ENCODE measurements at regions not wholly inside any gene's neighbourhood (a gene's known extent, or its start where the extent isn't known, plus 50 kb on each side); places are given as distances from the start of the nearest gene placed in this dataset.
A peak's percentile ranks its signal among the peaks of the same experiment; 100 is the strongest.

DNA sequence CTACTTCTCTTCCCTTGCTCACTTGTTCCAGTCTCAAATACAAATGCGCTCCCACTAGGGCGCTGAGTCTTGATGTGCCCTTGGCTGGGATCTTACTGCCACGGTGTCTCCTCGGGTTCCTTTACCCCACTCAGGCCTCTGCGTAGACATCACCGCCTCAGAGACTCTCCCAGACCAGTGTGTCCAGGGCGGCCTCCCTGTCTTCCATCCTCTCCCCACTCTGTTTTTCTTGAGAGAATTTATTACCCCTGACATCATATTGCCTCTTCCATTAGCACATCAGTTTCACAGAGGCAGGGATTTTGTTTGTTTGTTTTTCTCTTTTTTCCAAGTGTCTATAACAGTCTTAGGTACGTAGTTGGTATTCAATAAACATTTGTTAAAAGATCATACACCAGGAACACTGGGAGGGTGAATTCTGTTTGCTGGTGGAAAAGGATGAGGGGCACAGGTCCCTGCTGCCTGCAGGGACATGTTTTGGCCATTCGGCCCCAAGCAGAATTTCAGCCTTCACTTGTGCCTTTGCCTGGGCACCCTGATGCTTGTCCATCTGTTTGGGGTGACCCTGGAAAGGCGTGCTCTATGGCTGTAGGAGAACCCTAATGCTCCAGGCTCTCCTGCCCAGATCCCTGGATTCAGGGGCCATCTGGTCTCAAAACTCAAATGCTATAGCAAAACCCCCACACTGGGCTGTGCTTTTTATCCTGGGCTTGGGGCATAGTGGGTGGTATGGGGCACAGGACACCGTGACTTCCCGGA, 55.0 kb downstream of the RPL37A start:
- no peak for DNase-seq

DNA sequence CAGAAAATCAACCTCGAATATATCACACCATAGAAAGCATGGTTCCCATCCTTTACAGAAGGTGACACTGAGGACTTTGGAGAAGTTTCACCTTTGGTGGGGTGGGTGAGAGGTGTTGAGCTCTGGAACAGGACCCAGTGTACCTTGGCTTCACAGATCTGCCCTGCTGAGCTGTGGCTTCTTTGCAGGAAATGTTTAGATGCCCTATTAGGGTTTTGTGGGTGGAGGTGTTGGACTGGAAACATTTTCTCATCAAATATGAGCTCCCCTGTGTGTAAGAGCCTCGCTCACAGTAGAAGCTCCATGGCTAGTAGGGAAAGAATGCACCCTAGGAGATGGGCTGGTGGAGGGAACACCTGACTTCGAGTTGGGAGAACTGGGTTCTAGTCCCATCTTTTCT, 55.6 kb downstream of the RPL37A start:
- DNase-seq = no peak

DNA sequence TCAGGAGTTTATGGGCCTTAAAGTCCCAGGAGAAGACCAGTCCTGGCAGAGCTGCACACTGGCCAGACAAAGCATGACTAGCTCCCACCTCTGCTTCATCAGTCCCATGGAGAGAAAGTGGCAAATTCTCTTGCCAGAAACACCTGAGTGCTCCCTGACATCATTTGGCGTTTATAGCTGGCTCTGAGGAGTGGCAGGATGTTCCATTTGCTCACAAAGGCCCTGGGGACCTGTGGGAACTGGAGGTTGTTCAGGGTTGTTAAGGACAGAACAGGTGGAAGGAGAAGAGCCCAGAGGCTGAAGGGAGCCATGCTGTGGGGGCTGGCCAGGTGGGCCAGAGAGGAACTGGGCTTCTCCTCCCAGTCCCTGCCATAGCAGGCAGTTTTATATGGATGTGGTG, 56.1 kb downstream of the RPL37A start:
- peak; percentile 16 for DNase-seq

DNA sequence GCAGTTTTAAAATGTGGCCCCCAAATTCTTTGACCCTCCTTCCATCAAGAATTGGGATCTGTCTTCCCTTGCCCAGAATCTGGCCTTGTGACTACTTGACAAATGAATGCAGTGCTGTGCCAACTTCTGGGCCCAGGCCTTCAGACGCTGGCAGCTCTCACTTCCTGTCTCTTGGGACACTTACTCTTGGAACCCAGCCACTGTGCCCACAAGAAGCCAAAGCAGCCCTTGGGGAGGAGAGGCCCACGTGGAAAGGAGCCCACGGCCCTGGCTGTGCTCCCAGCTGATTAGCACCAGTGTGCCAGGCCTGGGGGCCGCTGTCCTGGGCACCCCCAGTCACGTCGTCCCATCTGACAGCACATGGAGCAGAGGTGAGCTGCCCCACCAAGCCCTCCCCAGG, 56.6 kb downstream of the RPL37A start:
- DNase-seq = peak; percentile 52

DNA sequence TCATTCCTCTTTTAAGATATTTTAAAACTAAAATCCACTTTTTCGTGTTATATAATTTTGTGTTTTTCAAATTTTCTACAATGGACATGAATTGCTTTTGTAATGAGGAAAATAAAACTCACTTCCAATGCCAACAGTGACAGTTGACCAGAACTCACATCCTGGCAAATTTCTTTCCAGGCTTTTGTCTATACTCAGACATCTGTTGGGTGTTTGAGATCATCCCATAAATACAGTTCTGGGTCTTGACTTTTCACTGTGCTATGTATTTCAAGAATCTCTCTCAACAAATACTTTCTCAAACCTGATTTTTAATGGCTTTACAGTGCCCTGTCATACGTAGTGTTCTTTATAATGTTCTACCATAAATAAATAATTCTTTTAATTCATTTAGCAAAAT, 57.6 kb downstream of the RPL37A start:
- no peak for DNase-seq

DNA sequence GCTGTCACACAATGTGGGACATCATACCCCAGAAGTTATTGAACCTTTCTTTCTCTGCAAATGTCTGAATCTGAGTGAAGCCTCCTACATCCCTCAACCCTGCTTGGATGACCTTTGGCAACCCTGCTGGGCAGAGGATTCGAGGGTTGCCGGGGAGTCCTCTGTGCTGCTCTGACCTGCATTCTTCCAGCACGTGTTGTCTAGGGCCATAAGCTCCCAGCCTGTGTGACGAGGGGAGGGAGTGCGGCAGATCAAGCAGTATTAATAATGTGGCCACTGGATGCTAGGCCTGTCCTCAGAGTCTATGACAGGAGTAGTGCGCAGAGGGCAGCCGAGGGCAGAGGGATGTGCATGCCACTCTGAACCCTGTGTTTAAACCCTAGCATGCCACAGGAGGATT, 58.8 kb downstream of the RPL37A start:
- DNase-seq = no peak

DNA sequence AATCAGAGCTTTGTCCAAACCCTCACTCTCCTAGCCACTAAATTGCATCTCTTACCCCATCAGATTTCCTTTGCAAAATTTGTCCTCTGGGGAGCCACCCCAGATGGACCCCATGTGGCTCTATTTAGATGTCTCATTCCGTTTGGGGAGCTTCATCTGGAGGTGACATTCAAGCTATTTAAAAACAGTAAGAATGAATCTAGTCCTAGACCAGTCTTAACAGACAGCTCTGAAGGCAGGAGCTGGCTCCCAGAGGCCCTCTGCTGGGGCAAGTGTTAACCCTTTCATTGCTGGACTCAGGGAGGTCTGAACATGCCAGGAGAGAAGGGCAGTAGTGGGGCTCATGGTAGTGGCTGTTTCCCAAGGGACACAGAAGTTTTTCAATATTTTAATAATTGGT, 59.2 kb downstream of the RPL37A start:
- no peak for DNase-seq

DNA sequence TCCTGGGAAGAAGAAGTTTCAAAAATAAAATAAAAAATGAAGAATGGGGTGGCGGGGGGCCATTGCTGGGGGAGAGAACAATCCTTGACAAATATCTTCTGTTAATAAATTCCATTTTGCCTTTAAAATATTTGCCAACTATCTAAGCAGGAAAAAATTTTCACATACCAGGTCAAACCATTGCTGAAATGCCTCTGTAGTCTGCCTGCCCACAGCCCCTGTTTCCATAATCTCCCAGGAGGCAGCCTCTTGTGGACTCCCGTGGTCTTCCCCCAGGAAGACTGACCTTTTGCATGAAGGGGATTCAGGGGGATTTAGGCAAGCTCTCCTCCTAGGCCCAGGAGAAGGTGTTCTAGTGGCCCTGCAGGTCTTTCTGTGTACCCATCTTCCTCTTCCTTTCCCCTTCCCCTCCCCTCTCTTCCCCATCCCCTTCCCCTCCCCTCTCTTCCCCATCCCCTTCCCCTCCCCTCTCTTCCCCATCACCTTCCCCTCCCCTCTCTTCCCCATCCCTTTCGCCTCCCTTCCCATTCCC, 61.0 kb downstream of the RPL37A start:
- no peak for DNase-seq

DNA sequence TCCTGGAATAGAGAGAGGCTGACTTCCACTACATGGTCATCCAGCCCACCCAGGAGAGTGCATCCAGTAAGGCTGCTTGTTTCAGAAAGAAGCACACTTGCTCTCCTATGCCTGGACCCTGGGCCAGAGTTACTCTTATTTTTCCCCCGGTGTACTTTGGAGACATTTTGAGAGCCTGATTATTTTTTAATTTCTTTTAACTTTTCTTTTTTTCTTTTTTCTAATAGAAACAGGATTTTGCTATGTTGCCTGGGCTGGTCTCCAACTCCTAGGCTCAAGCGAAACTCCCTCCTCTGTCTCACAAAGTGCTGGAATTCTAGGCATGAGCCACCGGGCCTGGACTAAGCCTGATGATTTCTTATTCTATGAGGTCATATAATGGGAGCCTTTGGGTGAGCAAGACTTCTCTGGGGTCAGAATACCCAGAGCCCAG, 62.2 kb downstream of the RPL37A start:
- no peak for DNase-seq

DNA sequence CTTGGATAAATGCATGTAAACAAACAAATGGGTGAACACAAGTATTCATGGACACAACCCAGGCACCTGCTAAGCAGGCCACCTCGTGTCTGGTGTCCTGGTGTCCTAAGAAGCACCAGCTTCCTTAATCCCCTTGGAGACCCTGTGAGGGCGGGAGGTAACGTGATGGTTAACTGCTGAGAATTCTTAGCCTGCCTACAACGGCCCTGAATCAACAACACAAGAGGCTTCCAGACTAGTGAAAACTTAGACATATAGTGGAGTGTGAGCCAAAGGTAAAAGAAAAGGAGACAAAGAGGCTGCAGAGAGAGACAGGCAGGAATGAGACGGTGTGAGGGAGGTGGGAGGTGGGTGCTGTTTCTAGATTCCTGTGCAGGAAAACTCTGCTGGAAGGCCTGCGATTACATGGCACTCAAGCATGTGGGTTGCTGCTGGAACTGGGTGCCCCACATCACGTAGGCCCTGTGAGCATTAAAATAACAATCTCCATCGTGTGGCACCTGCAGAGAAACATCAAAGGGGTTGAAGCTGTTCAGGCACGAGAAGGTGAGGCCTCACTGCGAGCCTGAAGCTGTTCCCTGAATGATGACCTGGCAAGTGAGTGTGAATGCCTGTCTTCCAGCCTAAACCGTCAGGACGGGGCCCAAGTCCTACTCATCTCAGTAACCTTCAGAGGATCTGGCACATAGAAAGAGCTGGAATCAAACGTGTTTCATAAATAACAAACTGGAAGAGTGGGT, 64.2 kb downstream of the RPL37A start:
- no peak for DNase-seq

DNA sequence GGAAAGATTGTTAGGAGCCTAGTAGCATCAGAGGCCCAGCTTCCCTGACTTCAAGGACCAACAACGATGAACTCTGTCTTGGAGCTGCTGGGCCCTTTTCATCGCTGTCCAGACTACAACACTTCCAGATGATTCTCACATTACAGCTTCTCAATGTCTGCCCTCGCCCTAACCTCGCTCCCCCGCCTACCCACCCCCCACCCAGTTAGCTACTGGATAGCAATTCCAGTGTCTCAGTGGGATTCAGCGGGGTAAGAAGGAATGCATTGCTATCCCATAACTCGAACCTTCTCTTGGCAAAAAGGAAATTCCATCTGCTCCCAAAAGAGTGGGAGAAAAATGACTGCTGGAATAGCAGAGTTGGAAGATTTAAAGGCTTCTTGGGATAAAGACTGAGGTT, 65.0 kb downstream of the RPL37A start:
- DNase-seq = no peak

DNA sequence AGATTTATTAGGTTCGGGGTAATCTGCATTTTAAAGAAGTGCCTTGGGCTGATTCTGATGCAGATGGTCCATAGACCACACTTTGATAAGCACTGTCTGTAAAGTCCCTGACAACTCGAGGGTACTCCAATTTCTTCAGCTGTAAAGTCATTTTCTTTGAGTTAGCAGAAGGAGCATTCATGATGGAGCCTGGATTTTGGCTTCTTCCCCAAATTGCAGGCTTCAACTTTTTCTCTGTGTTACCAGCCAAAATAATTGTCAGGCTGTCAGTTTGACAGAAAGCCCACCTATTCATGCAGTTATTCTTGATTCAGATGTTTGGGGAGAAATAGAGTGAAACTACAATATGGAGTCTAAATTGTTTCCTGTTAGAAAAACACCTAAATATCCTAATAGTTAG, 66.0 kb downstream of the RPL37A start:
- DNase-seq = no peak

DNA sequence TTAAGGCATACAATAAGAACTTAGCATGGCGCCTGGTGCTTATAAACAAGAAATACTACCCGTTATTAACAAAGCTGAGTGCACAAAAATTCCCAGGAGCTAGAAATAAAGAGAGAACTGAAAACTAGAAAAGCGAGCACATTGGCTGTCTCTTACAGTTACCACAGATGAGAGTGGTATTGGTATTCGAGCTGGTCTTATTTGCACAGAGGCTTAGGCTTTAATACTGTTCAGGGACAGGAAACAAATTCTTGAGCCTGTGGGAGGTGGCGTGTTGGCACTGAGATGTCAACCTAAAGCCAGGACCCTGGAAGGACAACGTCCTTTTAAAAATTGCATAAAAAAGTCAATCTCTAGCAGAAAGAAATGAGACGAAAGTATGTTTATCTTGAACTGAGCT, 67.3 kb upstream of the IGFBP2 start:
- DNase-seq = no peak

DNA sequence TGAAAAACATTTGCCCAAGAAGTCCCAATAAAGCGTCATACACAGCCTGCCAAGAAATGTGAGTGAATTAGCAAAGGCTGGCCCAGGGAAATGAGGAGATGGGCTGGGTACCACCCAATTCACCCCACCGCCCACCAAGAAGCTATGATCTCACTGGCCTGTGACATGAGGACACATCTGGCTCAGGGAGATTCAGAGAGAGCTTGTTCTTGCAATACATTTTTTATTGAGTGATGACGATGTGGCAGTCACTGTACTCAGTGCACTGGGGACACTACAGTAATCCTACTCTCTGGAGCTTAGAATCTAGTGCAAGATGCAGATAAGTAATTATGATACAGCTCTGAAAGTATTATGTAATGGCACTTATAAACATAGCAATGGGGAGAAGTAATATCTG, 64.6 kb upstream of the IGFBP2 start:
- DNase-seq = no peak

DNA sequence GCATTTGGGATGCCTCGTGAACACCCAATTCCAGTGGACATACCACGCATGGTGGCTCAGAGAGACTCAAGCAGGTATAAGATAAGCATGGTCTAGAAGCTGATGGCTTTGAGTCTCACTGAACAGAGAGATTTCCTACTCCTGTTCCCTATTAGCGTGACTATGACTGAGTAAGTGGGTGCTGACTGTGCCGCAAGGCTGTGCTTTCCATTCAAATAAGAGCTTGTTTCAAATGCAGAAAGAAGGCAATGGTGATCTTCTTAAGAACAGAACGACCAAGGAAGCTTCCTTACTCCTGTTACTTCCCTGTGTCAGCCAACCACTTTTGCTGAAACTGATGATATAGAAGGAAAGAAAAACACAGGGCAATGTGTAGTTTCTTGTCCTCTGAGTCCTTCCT, 63.5 kb upstream of the IGFBP2 start:
- DNase-seq = no peak

DNA sequence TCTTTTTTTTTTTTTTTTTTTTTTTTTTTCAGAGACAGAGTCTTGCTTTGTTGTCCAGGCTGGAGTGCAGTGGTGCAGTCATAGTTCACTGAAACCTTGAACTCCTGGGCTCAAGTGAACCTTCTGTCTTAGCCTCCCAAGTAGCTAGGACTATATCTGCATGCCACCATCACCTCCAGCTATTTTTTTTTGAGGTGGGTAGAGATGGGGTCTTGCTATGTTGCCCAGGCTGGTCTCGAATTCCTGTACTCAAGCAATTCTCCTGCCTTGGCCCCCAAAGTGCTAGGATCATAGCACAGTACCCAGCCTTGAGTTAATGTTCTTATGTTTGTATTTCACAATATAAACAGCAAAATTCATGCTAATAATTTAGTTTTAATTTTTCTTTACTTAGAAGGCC, 62.9 kb upstream of the IGFBP2 start:
- no peak for DNase-seq

DNA sequence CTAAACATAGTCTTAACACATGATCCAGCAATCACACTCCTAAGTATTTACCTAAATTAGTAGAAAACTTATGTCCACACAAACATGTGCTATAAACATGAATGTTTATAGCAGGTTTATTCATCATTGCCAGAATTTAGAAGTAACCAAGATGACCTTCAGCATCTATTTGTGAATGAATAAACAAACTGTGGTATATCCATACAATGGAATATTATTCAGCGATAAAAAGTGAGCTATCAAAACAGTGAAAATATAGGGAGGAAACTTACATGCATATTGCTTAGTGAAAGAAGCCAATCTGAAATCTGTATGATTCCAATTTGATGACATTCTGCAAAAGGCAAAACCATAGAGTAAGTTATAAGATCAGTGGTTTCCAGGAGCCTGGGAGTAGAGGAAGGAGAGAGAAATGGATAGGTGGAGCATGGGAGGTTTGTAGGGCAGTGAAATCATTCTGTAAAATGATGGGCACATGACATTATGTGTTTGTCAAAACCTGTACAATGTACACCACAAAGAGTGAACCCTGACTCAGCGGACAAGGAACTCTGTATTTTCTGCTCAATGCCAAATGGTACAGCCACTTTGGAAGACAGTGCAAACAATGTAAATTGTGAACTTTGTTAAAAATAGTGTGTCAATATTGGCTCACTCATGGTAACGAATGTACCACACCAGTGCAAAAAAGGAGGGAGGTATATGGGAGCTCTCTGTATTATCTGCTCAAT, 61.9 kb upstream of the IGFBP2 start:
- DNase-seq = no peak

DNA sequence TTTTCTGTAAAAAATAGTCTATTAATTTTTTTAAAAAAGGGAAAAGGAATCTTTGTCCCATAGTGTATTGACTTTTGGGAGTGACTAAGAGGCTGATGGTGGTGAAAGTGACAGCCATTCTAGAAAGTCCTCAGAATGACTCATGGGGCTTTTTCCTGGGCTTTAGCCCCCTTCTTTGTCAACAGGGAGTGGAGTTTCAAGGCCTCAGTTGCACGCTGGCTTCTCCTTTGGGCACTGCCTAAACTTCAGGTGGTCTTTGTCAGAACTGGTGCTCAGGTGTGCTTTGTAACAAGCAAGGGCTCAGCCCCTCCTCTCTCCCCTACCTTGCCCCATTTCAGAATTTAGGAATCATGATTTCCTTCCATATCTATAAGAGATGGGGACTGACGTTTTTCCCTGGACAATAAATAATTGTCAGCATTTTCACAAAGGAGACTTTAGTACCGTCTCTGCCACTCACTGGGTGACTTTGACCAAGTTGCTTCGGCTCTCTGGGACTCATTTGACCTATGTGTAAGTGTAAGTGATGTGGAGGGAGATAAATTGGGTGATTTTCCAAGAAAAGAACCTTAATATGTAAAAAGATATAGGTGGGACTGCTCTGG, 61.2 kb upstream of the IGFBP2 start:
- no peak for DNase-seq

DNA sequence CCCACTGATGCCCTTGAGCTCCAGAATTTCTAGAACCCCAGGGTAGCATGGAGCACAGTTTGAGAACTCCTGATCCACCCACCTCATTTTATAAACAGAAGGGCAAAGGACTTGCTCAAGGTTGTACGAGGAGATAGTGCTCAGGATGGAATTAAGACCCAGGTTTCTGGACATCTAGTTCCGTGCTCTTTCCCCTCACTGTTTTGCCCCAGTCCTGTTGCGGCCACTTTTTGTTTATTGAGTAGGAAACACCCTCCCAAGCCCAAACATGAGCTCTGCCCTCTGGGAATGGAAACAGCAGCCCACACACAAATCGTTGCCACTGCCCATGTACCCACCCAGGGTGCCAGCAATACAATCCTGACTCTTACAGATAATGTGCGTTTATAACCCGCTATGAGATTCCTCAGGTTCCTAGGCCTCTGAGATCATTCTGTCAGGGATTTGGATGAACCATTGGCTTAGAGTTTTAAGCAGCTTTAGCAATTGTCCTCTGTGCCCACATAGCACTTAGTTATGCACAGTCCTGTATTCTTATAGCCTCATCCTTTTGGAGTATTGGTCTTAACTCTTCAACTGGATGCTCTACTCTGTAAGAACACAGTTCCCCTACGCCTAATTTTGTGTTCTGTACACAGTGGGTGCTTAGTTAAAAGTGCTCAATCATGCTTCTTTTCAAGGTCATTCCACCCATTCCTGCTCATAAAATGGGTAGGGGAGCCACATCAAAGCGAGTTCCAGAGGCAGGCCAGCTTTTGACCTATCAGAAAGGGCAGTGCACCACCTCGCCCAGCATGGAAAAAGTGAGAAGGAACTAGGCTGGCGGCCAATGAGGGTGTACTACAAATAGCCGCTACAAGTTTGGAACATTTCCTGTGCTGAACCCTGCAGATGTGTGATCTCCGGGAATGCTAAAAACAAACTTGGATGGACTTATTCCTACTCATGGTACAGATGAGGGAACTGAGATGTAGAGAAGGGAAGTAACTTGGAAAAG, 60.3 kb upstream of the IGFBP2 start:
- DNase-seq = no peak

DNA sequence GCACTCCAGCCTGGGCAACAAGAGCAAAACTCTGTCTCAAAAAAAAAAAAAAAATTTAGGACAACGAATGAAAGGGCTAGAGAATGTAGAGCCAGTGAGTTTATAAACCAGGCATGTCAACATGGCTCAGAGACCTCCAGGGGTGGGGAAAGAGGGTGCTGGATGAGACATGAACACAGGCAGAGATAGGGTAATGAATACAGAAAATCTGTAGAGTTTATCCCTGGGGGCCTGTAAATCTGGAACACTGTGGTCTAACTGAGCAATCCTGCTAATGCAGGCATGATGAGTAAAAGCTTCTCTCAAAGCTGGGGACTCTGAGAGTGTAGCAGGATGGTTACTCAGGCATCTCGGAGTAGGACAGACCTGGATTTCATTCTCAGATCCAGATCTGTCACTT, 59.2 kb upstream of the IGFBP2 start:
- no peak for DNase-seq

DNA sequence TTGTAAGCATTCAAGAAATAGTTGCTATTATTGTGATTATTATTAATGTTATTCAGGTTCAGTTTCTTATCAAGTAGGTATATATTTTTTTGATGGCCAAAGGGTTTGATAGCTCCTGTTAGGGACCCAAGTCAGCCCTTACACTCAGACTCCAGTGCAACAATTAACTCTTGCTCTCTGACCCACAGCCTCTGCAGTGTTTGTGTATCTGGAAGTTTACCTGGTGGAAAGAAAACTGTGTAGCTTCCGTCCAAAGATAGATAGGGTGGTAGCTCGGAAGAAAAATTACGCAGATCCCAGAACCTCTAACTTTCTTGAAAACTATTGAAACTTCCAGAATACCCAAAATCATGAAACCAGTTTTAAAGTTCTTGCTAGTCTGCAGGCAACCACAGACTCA, 58.6 kb upstream of the IGFBP2 start:
- no peak for DNase-seq

DNA sequence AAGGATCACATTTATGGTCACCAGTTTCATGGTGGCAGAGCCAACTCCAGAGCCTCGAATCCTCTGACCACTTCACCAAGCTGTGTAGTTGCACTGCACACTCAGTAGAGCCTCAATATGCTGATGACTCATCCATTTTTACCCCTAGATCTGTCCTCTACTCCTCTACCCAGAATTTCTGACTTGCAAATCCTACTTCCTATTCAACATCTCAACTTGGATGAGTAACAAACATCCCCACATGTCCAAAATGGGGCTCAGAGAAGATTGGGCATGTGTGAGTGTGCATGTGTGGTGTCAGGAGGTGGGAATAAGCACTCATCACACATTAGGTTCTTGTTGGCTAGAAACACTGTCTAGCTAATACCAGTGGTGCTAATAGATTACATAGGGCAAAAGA, 57.8 kb upstream of the IGFBP2 start:
- DNase-seq = no peak

Data from NCI-H1092 (cell line).